ENCODE measurements at regions not wholly inside any gene's neighbourhood (a gene's known extent, or its start where the extent isn't known, plus 50 kb on each side); places are given as distances from the start of the nearest gene placed in this dataset.
"Not testable (repeated sequence)": the region's sequence is repeated elsewhere in the genome, so short reads cannot be mapped to it uniquely, and the experiment has no call there.

DNA sequence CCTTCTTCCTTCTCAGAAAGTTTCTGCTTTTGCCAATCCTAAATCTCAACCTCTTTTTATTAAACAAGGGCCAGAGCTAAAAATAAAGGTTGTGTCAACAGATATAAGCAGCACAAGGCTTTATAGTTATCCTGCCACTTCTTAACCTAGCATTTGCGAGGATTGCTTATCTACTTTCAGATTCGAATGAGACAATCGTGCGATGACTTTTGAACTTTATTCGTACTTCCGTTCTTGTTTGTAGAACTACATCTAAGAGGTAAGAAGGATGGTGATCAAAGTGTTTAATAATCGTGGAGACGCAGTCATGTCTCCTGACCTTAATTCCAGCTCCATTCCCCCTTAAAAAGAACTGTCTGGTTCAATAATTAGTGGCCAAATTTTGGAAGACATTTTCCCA is 578.6 kb downstream of the PIK3C3 start:
- DNase-seq (ENCODE audit: low read depth in 2 of 3, low spot score in 2 of 3), result no peak

DNA sequence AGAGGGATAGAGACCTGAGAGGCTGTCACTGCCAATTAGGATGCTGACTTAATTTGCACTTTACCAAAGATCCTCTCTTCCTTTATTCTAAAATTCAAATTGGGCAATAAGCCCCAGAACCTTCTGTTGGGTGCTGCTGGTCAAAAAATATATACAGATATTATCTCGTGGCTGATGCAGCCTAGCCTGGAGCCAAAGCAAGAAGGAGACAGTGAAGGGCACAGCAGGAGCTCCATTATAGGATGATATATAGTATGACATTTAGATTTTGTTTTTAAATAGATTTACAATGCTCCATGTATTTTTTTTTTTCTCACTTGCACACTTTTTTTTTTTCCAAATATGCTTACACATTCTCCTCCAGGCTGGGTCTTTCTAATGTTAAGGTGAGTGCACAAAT is 579.3 kb downstream of the PIK3C3 start:
- no peak for DNase-seq (ENCODE audit: low read depth in 2 of 3, low spot score in 2 of 3)

DNA sequence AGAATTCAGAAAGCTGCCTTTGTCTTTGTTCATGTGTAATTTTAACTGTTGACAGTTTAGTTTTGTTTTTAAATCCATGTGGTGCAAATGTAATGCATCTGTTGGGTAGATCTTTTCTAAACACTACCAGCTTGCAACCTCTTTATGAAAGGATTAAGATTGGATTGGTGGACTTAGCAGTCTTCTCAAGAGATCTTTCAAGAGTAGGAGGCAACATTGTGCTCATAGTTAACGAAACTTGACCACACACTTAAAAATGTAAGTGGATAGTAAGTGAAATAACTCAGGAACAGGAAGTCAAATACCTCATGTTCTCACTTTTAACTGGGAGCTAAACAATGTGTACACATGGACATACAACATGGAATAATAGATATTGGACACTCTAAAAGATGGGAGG is 579.0 kb downstream of the RIT2 start:
- DNase-seq (ENCODE audit: low read depth in 2 of 3, low spot score in 2 of 3), result no peak

DNA sequence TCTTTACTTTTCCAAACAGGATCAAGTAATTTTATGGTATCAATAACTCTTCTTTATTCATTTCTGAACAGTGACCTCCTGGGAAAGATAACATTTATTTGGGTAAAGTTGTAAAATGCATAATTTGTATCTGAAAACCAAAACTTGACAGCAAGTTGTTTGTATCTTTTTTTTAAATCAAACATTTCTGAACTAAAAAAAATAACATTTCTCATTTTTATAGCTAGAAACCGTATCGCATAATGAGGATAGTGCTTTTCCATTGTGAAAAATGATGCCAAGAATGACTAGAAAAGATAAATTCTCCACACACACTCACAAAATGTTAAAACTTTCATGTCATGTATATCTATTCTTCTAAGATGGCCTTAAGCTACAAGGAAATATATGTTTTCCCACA is 578.2 kb downstream of the RIT2 start:
- DNase-seq (ENCODE audit: low read depth in 2 of 3, low spot score in 2 of 3), result no peak

DNA sequence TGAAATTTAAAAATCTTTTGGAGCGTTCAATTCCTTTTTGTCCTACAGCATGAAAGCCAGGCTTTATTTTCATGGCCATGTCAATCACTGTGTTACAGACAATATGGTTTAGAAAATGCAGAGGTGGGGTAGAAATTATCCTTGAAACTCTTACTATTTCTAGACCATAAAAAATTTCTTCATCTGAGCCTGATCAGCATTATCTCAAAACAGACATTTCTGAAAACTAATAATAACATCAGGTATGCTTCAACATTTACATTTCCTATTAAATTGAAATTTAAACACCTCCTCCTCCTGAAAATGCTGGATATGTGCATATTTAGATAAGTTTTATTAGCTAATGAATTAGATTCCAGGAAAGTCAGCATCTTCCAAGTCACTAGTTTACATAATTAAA is 570.6 kb downstream of the RIT2 start:
- no peak for DNase-seq (ENCODE audit: low read depth in 2 of 3, low spot score in 2 of 3)

DNA sequence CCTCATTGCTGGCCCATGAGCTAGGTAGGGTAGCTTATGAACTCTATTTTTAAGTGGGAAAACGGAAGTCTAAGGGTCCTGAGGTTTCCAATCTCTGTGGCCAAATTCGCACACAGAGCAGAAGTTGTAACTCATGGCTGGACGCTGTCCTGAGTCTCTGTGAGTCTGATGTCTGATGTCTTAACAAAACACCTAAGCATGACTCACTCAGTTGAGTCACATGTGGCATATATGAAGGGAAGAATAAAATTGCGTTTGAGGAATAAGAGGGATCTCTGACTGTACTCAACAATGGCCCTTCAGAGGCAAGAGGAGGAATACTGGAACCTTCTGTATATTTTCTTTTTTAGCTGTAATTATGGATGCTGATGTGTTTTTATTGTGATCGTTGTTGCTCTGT is 569.7 kb downstream of the RIT2 start:
- DNase-seq (ENCODE audit: low read depth in 2 of 3, low spot score in 2 of 3), result no peak

DNA sequence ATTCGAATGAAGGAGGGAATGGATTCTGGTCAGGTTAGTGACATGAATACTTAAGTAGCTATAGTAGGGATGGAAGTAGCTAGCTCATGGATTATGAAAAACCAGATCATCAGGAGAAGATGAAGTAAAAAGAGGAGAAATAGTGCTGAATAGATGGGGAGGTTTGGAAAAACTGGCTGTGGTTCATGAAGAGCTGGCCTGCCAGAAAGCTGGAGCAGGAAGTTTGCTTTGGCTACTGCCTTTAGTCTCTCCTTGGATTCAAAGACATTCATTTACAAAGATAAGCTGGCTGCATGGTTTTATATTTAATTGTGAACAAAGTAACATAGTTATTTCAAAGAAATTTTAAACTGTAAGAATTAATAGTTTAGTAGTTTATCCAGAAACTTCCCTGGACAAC is 567.0 kb downstream of the RIT2 start:
- DNase-seq (ENCODE audit: low read depth in 2 of 3, low spot score in 2 of 3), result no peak

DNA sequence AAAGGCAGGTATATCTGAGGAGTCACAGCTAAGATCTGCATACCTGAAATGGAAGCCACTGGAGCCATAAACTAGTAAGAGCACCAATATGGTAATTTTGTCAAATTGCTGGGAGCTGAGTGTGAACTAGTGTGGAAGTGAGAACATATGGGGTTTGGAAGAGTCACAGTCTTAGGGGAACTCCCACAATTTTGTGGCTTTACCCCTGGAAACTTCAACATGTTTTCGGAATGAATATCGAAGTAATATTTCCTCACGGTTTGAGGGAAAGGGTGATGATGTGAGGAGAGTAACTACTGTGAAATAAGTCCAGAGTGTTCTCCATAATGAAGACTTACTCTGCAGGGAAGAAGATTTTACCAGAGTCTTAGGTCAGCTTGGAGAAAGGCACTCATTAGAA is 565.9 kb downstream of the RIT2 start:
- DNase-seq (ENCODE audit: low read depth in 2 of 3, low spot score in 2 of 3), result no peak

DNA sequence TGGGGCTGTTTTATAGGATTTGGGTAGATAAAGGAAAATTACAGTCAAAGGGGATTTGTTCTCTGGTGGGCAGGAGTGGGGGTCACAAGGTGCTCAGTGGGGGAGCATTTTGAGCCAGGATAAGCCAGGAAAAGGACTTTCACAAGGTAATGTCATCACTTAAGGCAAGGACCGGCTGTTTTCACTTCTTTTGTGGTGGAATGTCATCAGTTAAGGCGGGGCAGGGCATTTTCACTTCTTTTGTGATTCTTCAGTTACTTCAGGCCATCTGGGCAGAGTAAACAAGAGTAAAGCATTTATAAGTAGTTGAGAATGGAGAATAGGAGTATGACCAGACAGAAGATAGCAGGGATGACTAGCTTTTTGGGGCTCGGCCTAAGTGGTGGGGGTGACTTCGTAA is 562.9 kb downstream of the RIT2 start:
- not testable (repeated sequence) for DNase-seq (ENCODE audit: low read depth in 2 of 3, low spot score in 2 of 3)

DNA sequence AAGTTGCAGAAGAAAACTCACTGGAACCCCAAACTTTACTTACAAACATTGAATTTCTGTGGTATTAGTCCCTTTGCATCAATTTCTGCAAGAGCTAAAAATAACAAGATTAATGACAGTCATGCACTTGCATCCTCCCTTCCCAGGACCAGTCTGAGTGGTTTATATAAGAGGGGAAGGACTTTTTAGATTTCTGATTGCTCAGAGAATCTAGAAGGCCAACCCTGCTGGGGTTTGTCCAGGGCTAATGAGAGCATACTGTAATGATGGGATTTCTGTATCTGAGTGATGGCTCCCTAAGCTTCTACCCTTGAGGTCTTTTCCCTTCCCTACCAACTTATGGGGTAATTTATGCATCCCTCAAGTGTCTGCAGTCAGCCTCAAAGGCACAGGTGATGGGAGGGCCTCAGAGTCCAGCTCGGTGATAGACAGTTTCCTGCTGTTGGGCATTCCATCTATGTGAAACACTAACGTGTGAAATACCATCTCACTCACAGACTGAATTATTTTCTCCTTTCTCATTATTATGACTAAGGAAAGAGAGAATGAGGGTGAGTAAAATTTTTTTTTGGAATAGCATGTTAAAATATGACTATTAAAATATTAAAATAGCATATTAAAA is 556.3 kb downstream of the RIT2 start:
- no peak for DNase-seq (ENCODE audit: low read depth in 2 of 3, low spot score in 2 of 3)

DNA sequence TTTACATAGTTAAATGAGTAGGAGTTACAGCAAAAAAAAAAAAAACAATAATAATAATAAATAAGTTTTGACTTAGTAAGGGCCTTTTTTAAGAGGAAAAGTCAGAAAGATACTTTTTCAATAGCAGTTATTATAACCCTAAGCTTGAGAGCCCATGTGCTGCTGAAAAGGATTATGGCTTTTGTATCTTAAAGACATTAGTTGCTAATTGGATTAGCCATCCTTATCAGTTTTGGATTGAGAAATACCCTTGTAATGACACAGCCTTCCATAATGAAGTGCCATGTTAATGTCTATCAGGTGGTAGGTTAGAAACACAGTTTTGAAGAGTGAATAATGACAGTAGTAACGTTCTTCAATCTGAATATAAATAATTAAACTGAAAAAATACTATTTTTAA is 554.0 kb downstream of the RIT2 start:
- no peak for DNase-seq (ENCODE audit: low read depth in 2 of 3, low spot score in 2 of 3)

DNA sequence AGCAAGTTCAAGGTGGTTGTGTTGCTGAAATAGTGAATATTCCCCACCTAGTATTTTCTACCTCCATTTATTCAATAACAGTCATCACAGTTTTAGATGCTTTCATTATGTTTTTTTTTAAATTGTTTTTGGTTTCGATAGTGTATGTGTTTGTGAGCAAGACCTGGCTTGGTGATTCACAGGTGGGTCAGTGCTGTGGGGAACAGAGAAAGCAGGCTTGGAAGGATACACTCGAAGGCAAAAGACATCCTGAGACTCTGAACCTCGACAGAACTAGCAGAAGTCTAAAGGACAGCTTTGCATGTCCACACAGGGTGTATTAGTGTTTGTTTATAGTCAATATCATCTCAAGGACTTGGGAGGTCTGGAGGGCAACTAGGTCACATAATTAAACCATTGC is 551.5 kb downstream of the RIT2 start:
- DNase-seq (ENCODE audit: low read depth in 2 of 3, low spot score in 2 of 3), result no peak

DNA sequence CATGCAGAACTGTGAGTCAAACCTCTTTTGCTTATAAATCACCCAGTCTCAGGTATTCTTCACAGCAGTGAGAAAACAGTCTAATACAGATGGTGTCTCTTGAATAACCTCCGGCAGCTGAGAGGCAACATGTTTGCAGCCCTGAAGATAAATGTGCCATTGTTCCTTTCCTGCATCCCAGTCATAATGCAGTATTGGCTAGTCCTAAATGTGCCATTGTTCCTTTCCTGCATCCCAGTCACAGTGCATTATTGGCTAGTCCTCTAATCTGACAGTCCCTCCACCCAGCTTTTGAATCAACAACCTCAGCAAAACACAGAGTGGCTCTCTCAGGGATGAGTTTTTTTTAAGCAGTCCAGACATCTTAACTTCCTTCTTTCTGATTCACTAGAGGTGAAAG is 550.7 kb downstream of the RIT2 start:
- no peak for DNase-seq (ENCODE audit: low read depth in 2 of 3, low spot score in 2 of 3)

DNA sequence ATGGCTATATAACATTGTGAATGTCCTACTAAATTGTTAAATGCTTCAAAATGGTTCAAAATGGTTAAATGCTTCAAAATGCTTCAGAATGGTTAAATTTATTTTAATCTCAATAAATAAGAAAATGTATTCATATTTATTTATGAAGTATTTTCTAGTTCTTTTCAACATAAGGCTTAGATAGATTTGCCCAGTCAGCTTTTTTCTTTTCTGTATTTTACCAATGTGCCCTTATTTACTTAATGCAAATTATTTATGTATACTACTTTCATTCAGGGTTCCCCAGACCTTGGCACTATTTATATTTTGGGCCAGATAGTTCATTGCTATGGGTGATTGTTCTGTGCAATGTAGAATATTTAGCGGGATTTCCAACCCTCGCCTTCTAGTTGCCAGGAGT is 546.7 kb downstream of the RIT2 start:
- DNase-seq (ENCODE audit: low read depth in 2 of 3, low spot score in 2 of 3), result no peak

DNA sequence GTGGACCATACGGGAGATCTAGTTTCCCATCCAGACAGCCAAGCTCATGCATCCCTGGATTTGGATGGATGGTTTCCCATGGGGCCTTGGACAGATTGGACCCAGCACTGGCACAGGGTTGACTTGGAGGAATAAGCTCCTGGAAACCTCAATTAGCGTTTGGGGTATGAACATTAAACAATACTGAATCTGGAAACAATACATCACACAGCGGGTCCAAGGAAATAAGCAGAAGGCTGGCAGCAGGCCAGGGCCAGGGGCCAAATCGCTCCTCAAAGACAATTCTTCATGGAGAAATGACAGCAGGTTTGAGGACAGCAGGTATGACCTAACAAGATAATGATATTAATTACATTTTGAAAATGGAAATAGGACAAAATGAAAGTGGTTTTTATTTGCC is 540.6 kb downstream of the RIT2 start:
- no peak for DNase-seq (ENCODE audit: low read depth in 2 of 3, low spot score in 2 of 3)

DNA sequence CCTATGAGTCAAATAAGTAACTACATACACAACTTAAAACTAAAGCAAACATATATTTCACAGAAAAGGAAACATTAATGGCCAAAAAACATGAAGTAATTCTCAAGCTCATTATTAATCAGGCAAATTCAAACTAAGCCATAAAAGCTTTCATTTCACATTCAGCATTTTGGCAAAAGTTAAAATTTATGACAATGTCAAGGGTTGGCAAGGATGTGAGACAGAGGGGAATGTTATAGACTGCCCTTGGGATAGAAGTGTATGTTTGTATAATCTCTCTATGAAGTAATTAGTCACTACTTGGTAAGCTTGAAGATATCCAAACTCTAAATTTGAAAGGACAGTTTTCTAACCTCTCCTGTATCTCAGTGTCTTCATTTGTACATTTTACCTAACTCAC is 539.4 kb downstream of the RIT2 start:
- DNase-seq (ENCODE audit: low read depth in 2 of 3, low spot score in 2 of 3), result no peak

DNA sequence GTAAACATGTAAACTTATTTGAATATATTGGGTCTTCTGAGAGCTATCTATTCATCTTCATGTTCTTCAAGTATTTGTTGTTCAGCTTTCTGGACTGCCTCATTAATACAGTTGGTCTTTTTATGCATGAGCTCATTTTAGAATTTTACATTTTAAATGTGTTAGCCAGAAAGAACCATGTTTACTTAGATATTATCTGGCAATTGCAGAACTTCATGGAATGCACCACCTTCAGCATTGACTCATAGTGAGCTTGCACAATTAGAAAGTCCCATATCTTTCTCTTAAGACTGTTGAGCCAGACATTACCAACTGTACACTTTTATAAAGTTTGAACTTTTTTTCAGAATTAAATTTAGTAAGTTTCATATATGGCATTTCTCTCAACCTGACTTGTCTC is 536.7 kb downstream of the RIT2 start:
- no peak for DNase-seq (ENCODE audit: low read depth in 2 of 3, low spot score in 2 of 3)

DNA sequence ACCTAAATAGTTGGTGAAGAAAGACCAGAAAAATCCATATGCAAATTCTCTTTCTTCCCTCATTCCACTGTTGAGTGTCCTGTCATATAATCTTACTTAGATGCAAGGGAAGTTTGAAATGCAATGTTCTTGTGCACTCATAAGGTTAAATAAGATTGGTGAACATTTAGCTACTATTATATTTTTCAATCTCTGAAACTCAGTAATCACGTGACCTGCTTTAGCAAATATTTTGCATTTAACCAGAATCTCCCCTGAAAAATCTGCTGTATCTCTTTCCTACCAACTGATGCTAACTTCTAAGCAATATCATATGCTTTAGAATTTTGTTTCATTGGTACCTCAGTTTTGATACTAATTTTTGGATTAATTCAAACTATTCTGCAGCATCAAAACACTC is 533.2 kb downstream of the RIT2 start:
- DNase-seq (ENCODE audit: low read depth in 2 of 3, low spot score in 2 of 3), result no peak

DNA sequence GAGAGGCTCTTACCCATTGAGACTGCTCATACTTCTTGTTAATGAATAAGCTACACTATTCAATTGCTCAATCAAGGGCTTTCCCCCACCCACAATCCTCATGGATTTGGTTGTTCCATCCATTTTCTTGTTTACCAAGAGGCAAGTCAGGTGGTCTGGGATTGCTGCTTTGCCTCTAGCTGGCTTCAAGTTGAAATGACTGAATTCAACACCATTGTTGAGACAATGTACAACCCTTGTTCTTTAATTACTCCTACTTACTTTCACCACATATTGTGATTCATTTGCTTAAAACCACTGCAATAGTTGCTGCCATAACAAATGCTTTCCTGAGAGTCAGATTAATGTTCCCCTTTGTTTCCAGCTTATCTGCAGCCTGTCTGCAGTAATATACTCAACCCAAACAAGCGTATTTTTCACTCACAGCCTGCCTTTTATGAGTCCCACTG is 532.2 kb downstream of the RIT2 start:
- no peak for DNase-seq (ENCODE audit: low read depth in 2 of 3, low spot score in 2 of 3)

DNA sequence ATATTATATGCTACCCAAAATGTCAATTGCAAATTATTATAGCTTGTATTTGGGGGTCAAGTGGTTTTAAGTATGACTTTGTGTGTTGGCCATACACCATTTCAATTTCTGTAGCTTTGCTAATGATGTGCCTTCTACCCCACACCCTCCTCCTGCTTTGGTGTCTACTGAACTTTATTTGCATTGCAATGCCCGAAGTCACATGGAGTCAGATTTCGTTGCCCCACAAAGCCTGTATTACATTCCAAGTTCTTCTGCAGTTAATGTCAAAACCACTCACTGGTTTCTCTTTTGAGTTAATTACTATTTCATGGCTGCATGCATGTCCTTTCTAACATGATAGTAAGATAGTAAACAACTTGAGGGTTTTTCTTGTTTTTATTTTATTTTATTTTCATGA is 528.9 kb downstream of the RIT2 start:
- DNase-seq (ENCODE audit: low read depth in 2 of 3, low spot score in 2 of 3), result no peak

DNA sequence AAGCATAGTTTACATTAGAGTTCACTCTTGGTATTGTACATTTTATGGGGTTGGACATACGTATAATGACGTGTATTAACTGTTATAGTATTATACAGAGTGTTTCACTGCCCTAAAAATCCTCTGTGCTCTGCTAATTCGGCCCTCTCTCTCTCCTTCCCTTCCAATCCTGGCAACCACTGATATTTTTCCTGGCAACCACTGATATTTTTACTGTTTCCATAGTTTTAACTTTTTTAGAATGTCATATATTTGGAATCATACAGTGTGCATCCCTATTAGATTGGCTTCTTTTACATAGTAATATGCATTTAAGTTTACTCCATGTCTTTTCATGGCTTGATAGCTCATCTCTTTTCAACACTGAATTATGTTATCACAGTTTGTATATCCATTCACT is 526.7 kb downstream of the RIT2 start:
- DNase-seq (ENCODE audit: low read depth in 2 of 3, low spot score in 2 of 3), result no peak

DNA sequence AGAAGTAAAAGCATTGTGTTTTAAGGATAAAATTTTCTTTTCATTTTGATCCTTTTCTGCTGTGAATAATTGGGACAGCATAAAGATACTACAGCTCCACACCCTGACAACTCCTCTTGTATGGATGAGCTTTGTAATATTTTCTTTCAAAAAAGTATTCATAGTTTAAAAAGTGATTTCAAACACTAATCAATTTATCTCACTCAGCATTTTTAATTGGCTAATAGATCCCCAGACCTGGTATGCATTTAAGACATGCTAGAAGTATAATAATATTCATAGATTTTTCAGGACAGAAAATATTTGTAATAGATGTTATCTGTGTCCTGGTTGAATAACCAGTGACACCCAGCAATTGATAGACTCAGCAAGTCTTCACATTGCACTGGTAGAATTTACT is 510.7 kb downstream of the RIT2 start:
- no peak for DNase-seq (ENCODE audit: low read depth in 2 of 3, low spot score in 2 of 3)

DNA sequence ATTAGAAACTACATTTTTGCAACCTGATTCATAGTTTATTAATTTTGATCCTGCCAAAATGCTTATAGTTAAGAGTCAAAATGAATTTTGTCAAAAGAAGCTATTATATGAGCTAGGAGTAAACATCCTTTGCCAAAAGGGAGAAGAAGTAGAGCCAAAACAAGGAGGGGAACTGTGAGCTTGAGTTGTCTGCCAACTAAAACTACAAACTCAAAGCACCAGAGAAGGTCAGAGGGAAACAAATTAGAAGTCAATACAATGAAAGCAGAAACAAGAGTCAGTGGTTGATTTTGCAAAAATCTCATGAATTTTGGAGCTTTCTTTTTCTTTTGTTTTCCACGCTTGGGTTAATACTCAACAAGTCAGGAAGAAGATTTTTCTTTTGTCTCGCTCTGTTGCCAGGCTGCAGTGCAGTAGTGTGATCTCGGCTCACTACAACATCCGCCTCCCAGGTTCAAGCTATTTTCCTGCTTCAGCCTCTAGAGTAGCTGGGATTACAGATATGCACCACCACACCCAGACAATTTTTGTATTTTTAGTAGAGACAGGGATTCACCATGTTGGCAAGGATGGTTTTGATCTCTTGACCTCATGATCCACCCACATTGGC is 508.5 kb downstream of the RIT2 start:
- no peak for DNase-seq (ENCODE audit: low read depth in 2 of 3, low spot score in 2 of 3)
